ENCODE measurements at regions not wholly inside any gene's neighbourhood (a gene's known extent, or its start where the extent isn't known, plus 50 kb on each side); places are given as distances from the start of the nearest gene placed in this dataset.
"Not testable (repeated sequence)": the region's sequence is repeated elsewhere in the genome, so short reads cannot be mapped to it uniquely, and the experiment has no call there.

GRCh38 chr17:30689266-30690000 is 135.1 kb downstream of the CRLF3 start:
- DNase-seq (ENCODE audit: low read depth in 4 of 4, low spot score in 1 of 4): not testable (repeated sequence)

- not testable (repeated sequence) for DNase-seq (ENCODE audit: low read depth in 4 of 4, low spot score in 1 of 4)
Observed at GRCh38 chr17:30686538-30687479, 137.7 kb downstream of the CRLF3 start.

- DNase-seq (ENCODE audit: low read depth in 4 of 4, low spot score in 1 of 4): not testable (repeated sequence)
Observed at GRCh38 chr17:30682280-30682679, 142.2 kb downstream of the CRLF3 start.

GRCh38 chr17:30680681-30681080 is 143.8 kb downstream of the CRLF3 start:
- not testable (repeated sequence) for DNase-seq (ENCODE audit: low read depth in 4 of 4, low spot score in 1 of 4)

- DNase-seq (ENCODE audit: low read depth in 4 of 4, low spot score in 1 of 4): no peak
Observed at GRCh38 chr17:30677550-30678249, 146.8 kb downstream of the CRLF3 start.

DNA sequence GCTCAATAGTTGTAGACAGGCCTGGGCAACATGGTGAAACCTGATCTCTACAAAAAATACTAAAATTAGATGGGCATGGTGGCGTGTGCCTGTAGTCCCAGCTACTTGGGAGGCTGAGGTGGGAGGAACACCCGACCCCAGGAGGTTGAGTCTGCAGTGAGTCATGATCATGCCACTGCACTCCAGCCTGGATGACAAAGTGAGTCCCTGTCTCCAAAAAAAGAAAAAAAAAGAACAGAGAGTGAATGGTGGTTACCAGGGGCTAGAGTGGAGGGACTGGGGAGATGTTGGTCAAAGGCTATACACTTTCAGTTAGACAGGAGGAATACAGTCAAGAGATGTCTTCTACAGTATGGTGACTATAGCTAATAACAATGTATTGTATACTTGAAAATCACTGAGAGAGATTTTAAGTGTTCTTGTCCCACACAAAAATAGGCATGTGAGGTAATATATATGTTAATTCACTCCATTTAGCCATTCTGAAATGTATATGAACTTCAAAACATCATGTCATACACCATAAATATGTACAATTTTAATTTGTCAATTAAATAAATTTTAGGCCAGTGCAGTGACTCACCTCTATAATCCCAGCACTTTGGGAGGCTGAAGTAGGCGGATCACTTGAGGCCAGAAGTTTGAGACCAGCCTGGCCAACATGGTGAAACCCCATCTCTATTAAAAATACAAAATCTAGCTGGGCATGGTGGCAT is 148.6 kb downstream of the CRLF3 start:
- DNase-seq (ENCODE audit: low read depth in 4 of 4, low spot score in 1 of 4): not testable (repeated sequence)

DNA sequence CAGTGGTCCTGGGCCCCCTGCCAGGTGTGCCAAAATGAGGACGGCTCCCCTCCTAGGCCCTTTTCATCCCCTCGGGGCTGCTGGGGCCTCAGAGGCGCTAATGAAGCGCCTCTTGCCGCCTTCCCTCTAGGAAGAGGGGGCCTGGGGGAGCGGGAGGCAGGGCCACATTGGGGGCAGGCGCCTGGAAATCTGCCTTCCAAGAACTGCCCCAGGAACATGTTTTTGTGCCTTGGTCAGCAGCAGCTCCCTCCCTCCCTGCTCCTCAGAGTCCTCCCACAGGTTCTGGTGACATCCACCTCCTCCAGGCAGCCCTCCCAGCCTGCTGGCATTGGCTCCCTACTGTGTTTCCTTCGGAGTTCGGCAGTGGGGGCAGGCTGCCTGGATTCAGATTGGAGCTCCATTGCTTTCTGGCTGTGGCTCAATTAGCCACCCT is 155.3 kb downstream of the CRLF3 start:
- DNase-seq (ENCODE audit: low read depth in 4 of 4, low spot score in 1 of 4): not testable (repeated sequence)

GRCh38 chr17:30668360-30669181 is 155.9 kb downstream of the CRLF3 start:
- DNase-seq (ENCODE audit: low read depth in 4 of 4, low spot score in 1 of 4): not testable (repeated sequence)

GRCh38 chr17:30667657-30668359 is 156.7 kb downstream of the CRLF3 start:
- DNase-seq (ENCODE audit: low read depth in 4 of 4, low spot score in 1 of 4): not testable (repeated sequence)

GRCh38 chr17:30666838-30667656 is 157.4 kb downstream of the CRLF3 start:
- DNase-seq (ENCODE audit: low read depth in 4 of 4, low spot score in 1 of 4): not testable (repeated sequence)

DNA sequence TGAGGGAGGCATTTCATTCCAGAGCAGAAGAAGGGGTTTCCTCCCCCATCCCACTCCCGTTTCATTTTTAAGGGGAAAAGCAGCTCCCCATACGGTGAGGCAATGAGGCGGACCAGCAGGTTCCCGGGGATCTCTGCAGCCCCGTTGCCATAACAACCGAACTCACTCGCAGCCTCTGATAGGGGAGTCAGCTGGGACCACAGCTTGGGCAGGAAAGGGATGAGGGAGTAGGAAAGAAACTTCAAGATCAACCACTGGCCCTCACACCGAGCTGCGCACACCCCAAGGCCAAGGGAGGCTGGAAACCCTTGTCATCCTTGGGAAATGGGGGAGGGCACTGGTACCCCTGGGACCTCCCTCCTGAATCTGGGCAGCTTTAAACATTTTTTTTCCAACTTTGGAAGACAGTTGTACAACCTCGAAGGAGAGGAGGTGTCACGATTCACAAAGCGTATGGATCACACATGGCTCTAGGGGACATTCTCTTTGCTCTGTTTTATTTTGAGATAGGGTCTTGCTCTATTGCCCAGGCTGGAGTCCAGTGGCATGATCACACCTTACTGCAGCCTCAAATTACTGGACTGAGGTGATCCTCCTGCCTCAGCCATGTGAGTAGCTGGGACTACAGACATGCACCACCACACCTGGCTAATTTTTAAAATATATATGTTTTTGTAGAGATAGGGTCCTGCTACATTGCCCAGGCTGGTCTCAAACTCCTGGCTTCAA is 160.6 kb downstream of the CRLF3 start:
- not testable (repeated sequence) for DNase-seq (ENCODE audit: low read depth in 4 of 4, low spot score in 1 of 4)

DNA sequence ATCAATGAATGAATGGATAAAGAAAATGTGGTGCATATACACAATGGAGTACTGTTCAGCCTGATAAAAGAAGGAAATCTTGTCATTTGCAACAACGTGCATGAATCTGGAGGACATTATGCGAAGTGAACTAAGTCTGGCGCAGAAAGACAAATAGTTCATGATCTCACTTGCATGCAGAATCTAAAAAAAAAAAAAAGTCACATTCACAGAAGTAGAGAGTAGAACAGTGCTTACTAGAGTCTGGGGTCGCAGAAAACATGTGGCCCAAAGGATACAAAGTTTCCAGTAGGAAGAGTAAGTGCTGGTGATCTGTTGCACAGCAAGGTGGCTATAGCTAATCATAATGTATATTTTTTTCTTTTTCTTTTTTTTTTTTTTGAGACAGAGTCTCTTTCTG is 167.3 kb downstream of the CRLF3 start:
- not testable (repeated sequence) for DNase-seq (ENCODE audit: low read depth in 4 of 4, low spot score in 1 of 4)

DNA sequence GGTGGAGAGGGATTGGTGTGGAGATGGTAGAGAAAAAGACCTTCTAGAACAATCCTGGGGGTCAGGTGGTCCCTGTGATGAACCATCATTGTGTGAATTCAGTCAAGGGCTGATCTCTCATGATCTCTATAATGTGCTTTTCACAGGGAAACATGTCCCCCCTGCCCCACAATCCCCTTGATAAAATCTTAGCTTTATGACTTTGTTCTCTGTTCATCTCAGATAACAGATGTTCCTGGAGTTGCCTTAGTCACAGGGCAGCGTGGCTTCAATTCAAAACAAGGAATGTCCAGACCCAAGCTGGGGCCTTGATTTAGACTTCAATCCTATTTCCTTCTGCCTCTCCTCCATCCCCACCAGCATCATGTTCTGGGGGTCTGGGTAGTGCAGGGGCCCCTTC is 171.5 kb downstream of the CRLF3 start:
- DNase-seq (ENCODE audit: low read depth in 4 of 4, low spot score in 1 of 4): not testable (repeated sequence)

DNA sequence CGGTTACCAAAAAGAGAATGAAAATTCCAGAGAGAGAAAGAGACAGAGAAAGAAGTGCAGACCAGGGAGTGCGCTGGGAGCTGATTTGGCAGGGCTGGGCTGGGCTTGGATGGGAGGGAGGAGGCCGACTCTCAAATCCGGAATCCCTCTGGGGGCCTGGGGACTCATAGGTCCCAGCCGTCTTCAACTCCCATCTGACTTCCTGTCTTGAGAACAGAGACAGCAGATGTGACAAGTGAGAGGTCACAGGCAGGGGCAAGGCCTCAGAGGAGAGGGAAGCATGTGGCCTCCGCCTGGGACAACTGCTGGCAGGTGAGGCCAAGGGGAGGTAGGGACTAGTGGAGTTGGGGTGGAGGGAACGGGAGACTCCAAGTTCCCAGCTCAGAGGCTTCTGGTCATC is 172.9 kb downstream of the GOSR1 start:
- not testable (repeated sequence) for DNase-seq (ENCODE audit: low read depth in 4 of 4, low spot score in 1 of 4)

- DNase-seq (ENCODE audit: low read depth in 4 of 4, low spot score in 1 of 4): not testable (repeated sequence)
Observed at GRCh38 chr17:30648015-30648620, 170.9 kb downstream of the GOSR1 start.

- not testable (repeated sequence) for DNase-seq (ENCODE audit: low read depth in 4 of 4, low spot score in 1 of 4)
Observed at GRCh38 chr17:30645875-30646274, 168.7 kb downstream of the GOSR1 start.

GRCh38 chr17:30644713-30645112 is 167.5 kb downstream of the GOSR1 start:
- DNase-seq (ENCODE audit: low read depth in 4 of 4, low spot score in 1 of 4): not testable (repeated sequence)

All from stimulated activated CD4-positive, alpha-beta T cell treated with anti-CD3 and anti-CD28 coated beads, Interleukin-1b, Interleukin-23, amount 100 ng/mL, for 24 hours (primary cell).